Non-pigmented ciliary epithelial cell (primary cell): ENCODE measurements at regions not wholly inside any gene's neighbourhood (a gene's known extent, or its start where the extent isn't known, plus 50 kb on each side); places are given as distances from the start of the nearest gene placed in this dataset.
"Not testable (repeated sequence)": the region's sequence is repeated elsewhere in the genome, so short reads cannot be mapped to it uniquely, and the experiment has no call there.

ENCODE experiments used
- DNase-seq: peaks from one replicate; pipeline ENCODE4 v3.0.0-alpha.2; 2010; ENCODE audit warnings: low read depth

DNA sequence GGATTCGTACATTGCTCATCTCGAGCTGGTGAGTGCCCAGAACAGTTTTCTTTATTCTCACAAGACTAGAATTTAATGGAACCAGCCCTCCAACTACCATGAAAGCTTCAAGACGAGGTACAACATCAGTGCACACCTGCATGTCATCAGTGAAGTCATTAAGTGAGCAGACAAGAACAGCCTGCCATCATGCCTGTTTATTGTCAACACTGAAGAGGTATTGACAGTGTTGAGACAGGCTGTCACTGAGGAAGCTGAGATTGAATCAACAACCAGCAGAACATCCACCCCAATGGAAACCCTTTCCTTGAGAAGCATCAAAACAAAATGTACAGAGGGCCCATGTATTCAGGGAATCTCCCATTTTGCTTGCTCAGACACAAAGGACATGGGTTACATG is 148.0 kb upstream of the TCF4 start:
- no peak for DNase-seq

DNA sequence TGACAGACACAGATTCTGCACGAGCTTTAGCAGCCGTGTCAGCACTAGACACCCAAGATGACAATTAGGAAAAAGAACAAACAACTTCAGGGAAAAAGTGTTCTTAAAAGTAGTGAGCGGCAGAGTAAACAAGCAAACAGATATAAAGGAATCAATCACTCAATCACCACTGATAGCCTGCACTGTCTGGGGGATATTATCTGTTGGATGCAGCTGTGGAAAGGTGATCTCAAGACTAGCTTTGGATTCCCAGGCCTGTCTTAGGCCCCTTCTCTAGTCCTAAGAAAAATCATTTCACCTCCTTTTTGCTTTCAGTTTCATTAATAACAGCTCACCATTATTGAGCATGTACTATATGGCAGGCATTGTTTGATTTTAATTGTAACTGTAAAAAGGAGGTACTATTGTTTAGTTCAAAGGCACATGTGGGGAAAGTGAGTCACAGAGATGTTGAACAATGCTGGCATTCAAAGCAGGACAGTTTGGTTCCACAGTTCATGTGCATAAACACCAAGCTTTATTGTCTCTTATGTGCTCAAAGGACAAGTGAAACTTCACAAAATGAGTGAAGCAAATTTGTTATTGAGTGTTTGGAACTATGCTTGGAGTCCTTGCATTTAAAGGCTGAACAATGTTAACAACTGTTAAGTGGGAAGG is 147.3 kb upstream of the TCF4 start:
- DNase-seq = no peak

DNA sequence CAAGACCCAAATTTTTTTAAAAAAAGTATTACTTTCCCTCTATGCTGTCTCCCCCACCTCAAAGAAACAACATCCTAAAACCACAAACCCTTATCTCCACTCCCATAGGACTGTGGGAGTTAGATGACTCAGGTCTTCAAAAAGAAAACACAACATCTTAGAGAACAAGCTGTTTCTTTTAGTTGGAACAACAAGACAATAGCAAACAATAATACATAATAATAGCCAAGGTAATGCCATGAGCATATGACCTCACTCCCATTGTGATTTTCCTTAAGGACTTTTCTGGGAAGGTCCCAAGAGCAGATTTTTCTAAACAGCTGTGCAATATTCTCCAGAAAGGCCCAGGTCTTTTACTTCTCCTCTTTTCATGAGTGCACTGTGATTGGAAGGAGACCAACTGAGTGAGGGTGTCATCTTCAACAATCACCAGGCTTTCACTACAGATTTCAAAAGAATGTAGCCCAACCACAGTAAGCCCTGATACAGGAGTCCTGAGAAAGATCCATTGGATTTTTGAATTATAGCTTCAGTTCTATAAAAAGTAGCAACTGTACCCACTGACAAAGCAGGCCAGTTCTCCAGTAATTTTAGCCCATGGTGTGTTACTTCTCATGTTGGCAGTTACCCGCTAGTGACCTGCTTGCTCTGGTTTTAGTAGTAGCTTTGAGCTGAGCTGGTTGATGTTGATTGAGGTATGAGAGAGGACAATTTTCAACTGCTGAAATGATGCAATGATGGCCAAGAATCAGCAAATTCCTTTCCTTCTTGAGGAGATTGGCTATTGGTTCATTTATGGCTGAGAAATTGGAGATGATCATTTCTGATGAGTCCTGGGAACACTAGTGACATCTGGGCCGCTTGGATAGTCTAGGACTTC is 144.5 kb upstream of the TCF4 start:
- peak; percentile 36 for DNase-seq

DNA sequence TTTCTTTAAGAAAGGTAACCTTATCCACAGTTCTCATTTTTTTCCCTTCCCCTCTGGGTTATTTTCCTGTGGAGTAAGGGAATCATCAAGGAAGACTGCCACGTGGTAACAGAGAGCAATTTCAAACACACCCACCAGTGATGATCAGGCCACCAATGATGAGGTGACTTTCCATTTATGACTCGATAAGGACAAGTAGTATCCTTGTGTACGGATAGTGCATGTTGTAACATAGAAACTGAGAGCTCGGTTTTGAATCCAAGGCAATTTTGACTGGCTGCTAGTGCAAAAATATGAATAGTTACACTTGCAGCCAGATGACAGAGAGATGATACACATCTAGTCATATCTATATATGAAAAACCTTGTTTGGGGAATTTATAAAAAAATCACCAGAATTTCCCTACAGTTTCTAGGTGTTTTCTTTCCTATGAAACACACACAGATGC is 143.6 kb upstream of the TCF4 start:
- DNase-seq = no peak

DNA sequence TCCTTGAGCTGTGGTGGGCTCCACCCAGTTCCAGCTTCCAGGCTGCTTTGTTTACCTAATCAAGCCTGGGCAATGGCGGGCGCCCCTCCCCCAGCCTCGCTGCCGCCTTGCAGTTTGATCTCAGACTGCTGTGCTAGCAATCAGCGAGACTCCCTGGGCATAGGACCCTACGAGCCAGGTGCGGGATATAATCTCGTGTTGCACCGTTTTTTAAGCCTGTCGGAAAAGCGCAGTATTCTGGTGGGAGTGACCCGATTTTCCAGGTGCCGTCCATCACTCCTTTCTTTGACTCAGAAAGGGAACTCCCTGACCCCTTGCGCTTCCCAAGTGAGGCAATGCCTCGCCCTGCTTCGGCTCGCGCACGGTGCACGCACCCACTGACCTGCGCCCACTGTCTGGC is 133.0 kb upstream of the TCF4 start:
- DNase-seq = not testable (repeated sequence)

DNA sequence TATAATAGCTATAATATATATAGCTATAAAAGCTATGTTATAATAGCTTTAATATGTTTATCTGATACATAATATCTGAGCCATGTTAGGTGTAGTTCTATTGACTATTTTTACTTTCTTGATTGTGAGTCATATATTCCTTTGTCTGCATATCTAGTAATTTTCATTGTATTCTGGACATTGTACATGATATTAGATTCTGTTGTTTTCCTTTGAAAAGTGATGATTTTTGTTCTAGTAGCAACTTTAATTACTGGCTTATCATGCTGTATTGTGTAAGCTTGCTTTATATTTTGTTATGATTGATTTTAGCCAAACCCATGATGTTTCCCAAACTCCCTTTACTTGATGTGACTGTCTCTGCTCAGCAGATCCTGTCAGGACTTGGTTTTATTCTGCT is 125.7 kb upstream of the TCF4 start:
- no peak for DNase-seq

DNA sequence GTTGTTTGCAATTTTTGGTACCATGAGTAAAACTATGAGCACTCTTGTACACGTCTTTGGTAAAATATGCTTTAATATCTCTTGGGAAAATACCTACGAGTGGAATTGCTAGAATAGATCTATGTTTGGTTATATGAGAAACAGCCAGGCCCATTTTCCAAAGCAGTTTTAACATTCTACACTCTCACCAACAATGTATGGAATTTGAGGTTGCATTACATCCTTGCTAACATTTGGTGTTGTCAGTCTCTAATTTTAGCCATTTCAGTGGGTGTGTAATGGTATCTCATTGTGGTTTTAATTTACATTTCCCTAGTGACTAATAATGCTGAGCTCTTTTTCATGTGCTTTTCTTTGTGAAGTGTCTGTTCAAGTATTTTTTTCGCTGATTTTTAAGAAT is 118.9 kb upstream of the TCF4 start:
- DNase-seq = peak; percentile 89

DNA sequence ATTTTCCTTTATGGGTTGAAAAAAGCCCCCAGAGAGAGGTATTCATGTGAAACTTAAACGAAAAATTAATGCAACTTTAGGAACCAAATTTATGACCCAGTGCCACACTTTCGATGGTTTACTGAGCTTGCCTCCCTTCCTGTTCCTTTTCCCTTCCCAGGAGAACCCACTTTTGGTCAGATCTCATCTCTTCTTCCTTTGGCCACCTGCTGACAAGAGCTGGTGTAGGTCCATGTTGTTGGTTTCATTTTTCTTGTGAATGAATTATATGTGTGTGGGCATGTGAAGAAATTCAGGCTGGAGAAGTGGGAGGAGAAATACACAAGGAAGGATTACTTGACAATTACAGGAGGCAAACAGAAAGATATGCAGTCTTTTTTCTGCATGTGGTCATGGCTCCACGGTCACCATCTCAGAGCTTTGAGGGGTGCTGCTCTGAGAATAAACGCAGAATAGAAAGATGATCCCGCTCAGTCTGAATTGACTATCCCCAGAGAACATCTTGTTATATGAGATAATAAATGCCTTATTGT is 111.3 kb upstream of the TCF4 start:
- DNase-seq = no peak

DNA sequence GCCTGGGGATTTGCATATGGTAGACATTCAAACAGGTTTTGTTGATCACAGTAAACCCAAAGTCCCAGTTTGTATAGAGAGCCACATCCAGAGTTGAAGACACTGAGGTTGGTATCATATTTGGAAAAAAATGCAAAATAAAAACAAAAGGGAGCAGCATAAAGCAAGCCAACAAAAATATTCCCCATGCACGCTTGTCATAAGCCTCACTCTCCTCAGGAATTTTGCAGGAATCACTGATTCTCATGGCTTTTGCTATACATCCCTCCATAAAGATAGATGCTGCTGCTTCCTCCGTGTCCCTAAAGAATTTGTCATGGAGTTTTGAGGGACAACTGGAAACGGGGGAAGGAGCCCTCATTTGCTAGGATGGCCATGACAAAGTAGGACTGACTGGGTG is 108.8 kb upstream of the TCF4 start:
- DNase-seq = no peak

DNA sequence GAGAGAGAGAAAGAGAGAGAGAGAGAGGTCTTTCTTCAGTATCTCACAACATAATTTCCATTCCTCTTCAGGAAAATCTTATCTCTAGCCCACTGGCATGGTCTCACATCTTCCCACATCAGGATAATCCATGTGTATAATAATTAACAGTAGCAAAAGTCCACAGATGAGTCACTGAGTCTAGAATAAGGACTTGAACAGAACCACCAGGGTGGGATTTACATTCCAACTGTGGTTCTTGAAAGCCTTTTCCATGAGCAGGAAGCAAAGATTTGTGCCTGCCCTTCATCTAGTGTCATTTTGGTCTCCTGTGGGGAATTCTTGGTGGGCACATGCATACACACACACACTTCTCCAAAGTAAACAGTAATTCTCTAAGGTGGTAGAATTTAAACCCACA is 107.1 kb upstream of the TCF4 start:
- DNase-seq = peak; percentile 8

DNA sequence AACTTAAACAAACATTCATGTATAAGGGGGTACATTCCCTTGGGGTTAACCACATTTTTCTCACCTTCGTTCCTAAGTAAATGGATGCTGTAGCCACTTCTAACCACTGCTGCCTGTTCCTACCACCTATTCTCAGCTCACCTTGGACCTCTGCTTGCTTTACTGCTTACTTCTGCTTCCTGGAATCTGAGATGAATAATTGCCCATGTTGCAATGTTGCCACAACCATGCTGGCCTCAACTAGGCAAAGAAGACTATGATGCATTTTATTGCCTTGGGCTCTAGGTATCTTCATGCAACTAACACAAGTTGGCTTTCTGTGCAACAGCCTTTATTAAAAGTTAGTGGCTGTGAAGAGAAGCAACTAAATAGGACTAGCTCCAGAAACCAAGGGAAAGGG is 106.3 kb upstream of the TCF4 start:
- DNase-seq = no peak

DNA sequence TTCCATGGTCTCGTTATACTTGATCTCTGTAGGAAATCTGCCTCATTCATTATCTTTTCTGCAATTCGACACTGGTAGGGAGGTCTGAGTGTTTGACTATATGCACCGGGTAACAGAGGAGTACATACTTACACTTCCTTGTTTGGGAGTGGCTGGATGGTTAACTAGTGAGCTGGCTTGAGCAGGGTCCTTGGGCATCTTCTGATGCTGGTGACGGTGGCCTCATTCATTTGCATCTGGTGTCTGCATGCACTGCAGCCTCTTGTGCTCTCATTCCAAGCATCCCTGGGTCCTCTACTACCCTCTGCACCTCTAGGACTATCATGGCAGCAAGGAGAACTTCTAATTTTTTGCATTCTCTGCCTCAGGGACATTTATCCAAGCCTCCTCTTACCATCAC is 100.0 kb upstream of the TCF4 start:
- no peak for DNase-seq

DNA sequence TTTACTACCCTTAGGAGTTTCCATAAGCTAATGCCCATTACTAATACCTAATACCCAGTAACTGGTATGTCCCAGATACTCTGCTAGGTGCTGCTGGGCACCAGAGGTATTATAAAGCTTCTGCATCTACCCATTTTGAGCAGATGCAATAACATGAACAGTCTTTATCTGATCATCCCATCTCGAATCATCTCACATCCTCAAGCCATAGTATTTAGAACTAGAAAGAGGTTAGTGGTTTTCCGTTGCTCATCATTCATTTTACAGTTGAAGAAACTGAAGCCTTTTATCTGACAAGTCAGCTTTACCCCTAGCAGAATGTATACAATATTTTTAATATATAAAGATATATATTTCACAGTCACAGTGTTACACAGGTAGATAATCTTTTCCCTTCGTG is 99.1 kb upstream of the TCF4 start:
- no peak for DNase-seq

DNA sequence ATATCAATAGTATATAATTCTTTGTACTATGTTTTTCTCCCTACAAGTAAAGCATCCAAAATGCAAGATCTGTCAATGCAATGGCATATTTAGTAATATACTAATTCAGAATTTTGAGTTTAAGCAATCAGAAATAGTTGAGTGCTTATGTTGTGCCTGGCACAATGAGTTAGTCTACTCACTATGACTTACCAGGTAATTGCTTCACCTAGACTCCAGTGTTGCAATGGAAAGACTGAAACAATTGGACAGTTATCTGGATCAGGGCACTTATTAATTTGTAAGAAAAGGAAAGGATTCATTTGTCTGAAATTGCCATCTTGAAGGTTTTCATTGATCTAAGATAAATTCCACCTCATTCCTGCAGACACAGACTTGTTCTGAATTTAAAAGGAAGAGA is 97.6 kb upstream of the TCF4 start:
- no peak for DNase-seq

DNA sequence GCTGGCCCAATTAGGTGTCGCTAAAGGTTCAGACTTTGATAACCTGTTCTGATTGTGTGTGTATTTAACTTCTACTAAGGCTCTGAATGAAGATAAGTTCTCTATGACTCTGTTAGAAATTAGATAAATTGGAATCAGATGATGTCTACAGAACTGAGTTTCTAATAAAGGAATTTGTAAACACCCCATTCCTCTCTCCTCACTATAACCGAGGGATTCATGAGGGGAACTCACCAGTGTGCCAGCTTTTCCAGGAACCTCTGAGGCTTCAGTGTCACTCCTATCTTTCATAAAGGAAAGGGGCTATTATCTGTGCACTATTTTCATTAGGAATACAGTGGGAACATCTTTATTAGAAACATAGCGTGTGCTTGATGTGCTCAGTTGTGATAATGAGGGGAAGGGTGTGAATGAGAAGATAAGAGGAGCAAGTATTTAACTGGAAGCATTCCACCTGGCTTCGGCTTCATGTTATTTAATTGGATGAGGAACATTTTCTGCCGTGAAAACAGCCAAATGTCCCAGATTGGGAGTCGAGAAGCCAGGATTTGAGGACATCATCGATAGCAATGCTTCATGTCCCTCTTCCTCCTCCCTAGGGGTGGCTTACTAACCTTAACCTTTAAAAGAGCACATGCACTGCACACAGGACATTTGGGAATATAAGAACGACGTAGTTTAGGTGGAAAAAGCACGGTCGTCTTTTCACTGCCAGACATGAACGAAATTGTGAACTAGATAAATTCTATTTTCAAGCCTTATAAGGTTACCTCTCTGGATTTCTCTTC is 84.8 kb upstream of the TCF4 start:
- DNase-seq = no peak

DNA sequence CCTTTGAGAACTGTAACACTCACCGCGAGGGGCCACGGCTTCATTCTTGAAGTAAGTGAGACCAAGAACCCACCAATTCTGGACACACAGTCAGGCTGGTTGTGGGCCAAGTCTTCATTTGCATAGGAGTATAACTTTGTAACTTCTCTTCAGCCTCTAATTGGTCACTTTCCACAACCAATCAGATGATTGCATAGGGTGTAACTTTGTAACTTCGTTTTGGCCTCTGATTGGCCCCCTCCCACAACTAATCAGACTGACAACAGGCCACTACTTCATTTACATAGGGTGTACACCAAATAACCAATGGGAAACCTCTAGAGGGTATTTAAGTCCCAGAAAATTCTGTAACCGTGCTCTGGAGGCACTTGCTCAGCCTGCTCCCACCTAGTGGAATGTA is 77.5 kb upstream of the TCF4 start:
- DNase-seq = no peak

DNA sequence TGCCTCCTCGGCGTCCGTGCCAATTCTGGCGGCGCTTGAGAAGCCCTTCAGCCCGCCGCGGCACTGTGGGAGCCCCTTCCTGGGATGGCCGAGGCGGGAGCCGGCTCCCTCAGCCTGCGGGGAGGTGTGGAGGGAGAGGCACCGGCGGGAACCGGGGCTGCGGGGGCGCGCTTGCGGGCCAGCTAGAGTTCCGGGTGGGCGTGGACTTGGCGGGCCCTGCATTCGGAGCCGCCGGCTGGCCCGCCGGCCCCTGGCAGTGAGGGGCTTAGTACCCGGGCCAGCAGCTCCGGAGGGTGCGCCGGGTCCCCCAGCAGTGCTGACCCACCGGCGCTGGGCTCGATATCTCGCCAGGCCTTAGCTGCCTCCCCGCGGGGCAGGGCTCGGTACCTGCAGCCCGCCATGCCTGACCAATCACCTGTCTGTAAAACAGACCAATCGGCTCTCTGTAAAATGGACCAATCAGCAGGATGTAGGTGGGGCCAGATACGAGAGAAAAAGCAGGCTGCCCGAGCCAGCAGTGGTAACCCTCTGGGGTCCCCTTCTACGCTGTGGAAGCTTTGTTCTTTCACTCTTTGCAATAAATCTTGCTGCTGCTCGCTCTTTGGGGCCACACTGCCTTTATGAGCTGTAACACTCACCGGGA is 76.9 kb upstream of the TCF4 start:
- not testable (repeated sequence) for DNase-seq

DNA sequence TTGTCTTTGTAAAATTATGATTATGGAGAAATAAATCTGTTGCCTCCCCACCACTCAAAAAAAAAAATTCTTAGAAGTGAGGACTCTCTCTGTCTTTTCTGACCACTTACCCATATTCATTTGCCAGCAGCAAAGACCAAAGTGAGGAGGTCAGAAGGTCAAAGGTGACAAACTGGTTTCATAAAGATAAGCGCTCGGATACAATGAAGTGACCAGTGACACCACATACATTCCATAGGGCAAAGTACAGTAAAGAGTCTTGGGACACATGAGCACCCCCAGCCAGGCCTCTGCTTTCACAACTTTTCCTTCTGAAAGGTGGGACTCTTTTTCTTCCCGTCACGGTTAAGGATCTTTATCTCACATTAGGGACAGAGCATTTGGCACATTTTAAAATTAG is 75.9 kb upstream of the TCF4 start:
- no peak for DNase-seq

DNA sequence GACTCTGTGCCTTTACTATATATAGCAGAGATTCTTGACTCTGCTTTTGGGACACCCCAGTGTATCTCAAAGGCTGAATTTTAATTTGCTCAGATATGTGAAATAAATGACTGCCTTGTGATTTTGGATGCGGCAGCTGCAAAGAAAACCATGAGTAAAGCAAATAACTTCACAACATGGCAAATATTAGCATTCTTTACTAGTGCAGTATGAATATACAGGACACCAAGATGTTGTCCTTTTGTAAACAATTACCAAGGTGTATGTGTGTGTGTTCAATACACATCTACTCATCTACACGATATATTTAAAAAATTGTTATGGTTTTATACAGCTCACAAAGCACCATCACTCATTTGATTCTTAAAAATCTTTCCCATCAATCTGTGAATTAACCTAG is 70.6 kb upstream of the TCF4 start:
- DNase-seq = no peak

DNA sequence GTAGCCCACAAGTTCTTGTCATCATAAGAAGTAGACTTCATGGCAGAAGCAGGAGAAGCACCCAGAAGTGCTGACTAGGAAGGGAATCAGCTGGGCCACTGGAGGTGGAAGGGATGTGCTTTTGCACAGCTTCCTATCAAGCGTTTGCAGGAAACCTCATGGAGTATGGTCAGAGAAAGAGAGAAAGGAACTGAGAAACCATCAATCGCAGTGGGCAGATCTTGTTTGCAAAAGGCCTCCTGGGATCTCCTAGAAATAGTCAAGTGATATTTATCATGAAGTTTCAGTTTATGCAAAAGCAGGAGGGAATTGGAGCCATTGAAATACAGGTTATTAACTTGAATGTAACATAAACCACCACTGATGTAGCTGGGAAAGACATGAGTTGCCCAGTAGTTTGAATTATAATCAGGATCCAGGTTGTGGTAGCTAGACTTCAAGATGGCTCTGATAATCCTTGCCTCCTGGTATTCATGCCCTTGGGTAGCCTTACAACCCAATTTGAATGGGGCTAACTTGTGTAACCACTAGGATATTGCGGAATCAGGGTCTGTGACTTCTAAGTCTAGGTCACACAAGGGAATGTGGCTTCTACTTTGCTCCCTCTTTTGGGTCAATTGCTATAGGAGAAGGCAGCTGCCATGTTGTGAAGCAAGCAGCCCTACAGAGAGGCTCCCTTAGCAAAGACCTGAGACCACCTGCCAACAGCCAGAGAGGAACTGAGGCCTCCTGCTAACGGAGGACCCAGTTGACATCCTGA is 69.8 kb upstream of the TCF4 start:
- no peak for DNase-seq

DNA sequence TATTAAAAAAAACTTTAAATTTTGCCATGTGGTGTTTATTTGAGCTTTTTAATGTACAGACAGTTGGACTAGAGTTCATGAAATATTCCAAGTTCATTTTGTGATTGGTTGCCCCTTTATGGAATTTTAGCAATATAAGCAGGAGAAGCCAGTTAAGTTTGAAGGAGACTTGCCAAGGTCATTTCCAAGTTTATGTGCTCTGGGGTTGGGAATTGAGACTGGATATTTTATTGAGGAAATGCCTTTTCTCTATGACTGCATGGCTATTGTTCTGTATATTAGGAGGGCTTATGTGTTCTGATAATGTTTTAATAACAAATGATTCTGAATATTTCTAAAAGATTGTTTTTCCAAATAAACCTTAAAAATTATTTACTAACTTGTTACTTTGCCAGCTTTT is 67.0 kb upstream of the TCF4 start:
- no peak for DNase-seq
